H1 (cell line): ENCODE measurements at regions not wholly inside any gene's neighbourhood (a gene's known extent, or its start where the extent isn't known, plus 50 kb on each side); places are given as distances from the start of the nearest gene placed in this dataset.

Source experiments
- CTCF ChIA-PET: fragments of 300-600 bp; sonication (Branson Sonifier 250); formaldehyde crosslinking; loops from one replicate; lab custom pipeline; 2021; ENCODE audit not compliant: partially characterized antibody; lab: Charles Lee
- POLR2A ChIA-PET: fragments of 300-600 bp; sonication (Branson Sonifier 250); formaldehyde crosslinking; loops from one replicate; lab custom pipeline; 2021; ENCODE audit warnings: inconsistent platforms; ENCODE audit not compliant: partially characterized antibody; lab: Charles Lee
- DNase-seq, 2 experiments: peaks; one replicate each; pipeline versions ENCODE4 v3.0.0 to v3.0.0-alpha.2; 2010 to 2022; ENCODE audit warnings: low spot score in 2 of 2, low read depth in 1 of 2, mixed read lengths in 1 of 2
- FAIRE-seq: peaks from 2 replicates; lab custom pipeline; 2011; peaks lifted over from hg19 to GRCh38; lab: Jason Lieb, UNC
- H2AFZ ChIP-seq: 2 replicates; pipeline ENCODE4 v1.8.1; 2012; ENCODE audit warnings: low read length, inconsistent platforms
- H2AK5ac ChIP-seq: 2 replicates; pipeline ENCODE4 v1.6.1; 2013; ENCODE audit warnings: low read depth, low read length
- H2BK120ac ChIP-seq: replicated peaks from 2 replicates; pipeline ENCODE3; 2013; ENCODE audit warnings: low read depth, low read length, inconsistent platforms
- H2BK12ac ChIP-seq: 2 replicates; pipeline ENCODE4 v1.6.1; 2013; ENCODE audit warnings: low read depth, low read length
- H2BK15ac ChIP-seq: 2 replicates; pipeline ENCODE4 v1.6.1; 2013; ENCODE audit warnings: low read length
- H2BK20ac ChIP-seq: 2 replicates; pipeline ENCODE4 v1.6.1; 2013; ENCODE audit warnings: low read length
- H2BK5ac ChIP-seq: 2 replicates; pipeline ENCODE4 v1.6.1; 2013; ENCODE audit warnings: low read depth, low read length
- H3K14ac ChIP-seq: 2 replicates; pipeline ENCODE4 v1.6.1; 2013; ENCODE audit warnings: inconsistent platforms; ENCODE audit not compliant: insufficient read length
- H3K18ac ChIP-seq: 2 replicates; pipeline ENCODE4 v1.6.1; 2013; ENCODE audit warnings: low read length; ENCODE audit errors: extremely low read depth
- H3K23ac ChIP-seq: 2 replicates; pipeline ENCODE4 v1.6.1; 2013; ENCODE audit warnings: inconsistent platforms; ENCODE audit not compliant: insufficient read length
- H3K23me2 ChIP-seq: 2 replicates; pipeline ENCODE4 v1.6.1; 2013; ENCODE audit warnings: low read depth, low read length
- H3K27ac ChIP-seq: 2 replicates; pipeline ENCODE4 v1.6.1; 2011; ENCODE audit warnings: low read depth, low read length, inconsistent platforms
- H3K27me3 ChIP-seq, 4 experiments: replicated peaks in 1 of 4; 1 replicate in 1 of 4; 2 replicates in 3 of 4; pipeline versions ENCODE4 v1.6.1 to v1.8.1; 2011 to 2013; ENCODE audit warnings: low read length in 3 of 4, mild to moderate bottlenecking in 3 of 4, inconsistent platforms in 2 of 4, mixed read lengths in 2 of 4, moderate library complexity in 1 of 4; ENCODE audit not compliant: control insufficient read depth in 3 of 4, insufficient read depth in 3 of 4; ENCODE audit errors: extremely low read depth in 1 of 4
- H3K36me3 ChIP-seq, 4 experiments: 2 replicates each; pipeline versions ENCODE4 v1.6.1 to v1.8.1; 2011 to 2013; ENCODE audit warnings: mild to moderate bottlenecking in 4 of 4, low read length in 3 of 4, moderate library complexity in 2 of 4, control low read depth in 1 of 4, inconsistent platforms in 1 of 4; ENCODE audit not compliant: insufficient read depth in 4 of 4, control insufficient read depth in 2 of 4
- H3K4ac ChIP-seq: replicated peaks from 2 replicates; pipeline ENCODE3; 2013; ENCODE audit warnings: low read length, low read depth, mixed read lengths, inconsistent platforms; ENCODE audit not compliant: insufficient read length
- H3K4me1 ChIP-seq, 4 experiments: replicated peaks in 1 of 4; 1 replicate in 1 of 4; 2 replicates in 3 of 4; pipeline versions ENCODE4 v1.6.1 to v1.8.1; 2011 to 2013; ENCODE audit warnings: low read length in 3 of 4, inconsistent platforms in 2 of 4, mixed read lengths in 1 of 4; ENCODE audit not compliant: insufficient read depth in 4 of 4, control insufficient read depth in 3 of 4
- H3K4me2 ChIP-seq, 2 experiments: 2 replicates each; pipeline versions ENCODE4 v1.6.1 to v1.8.1; 2011 to 2013; ENCODE audit warnings: low read depth in 2 of 2, low read length in 2 of 2, control low read depth in 1 of 2, inconsistent platforms in 1 of 2, mild to moderate bottlenecking in 1 of 2; ENCODE audit not compliant: insufficient read depth in 1 of 2
- H3K4me3 ChIP-seq, 4 experiments: fragments of 200-600, 300-600 bp in 1 of 4; sonication (generic), shearing (Covaris generic), sonication (Bioruptor Twin) in 1 of 4; 2 replicates each; pipeline versions ENCODE4 v1.5.1 to v1.8.1; 2011 to 2016; ENCODE audit warnings: low read length in 4 of 4, low read depth in 3 of 4, control low read depth in 2 of 4, inconsistent platforms in 2 of 4, mild to moderate bottlenecking in 2 of 4, mixed read lengths in 1 of 4, moderate library complexity in 1 of 4; ENCODE audit not compliant: insufficient read depth in 2 of 4; ENCODE audit errors: extremely low read depth in 1 of 4
- H3K56ac ChIP-seq: replicated peaks from 2 replicates; pipeline ENCODE3; 2013; ENCODE audit warnings: low read depth, mild to moderate bottlenecking, mixed read lengths, low read length, inconsistent platforms; ENCODE audit not compliant: insufficient read length
- H3K79me1 ChIP-seq: 2 replicates; pipeline ENCODE4 v1.6.1; 2013; ENCODE audit warnings: low read depth, low read length, control low read depth
- H3K79me2 ChIP-seq, 2 experiments: 2 replicates each; pipeline versions ENCODE4 v1.6.1 to v1.8.1; 2012 to 2013; ENCODE audit warnings: low read length in 2 of 2, mild to moderate bottlenecking in 2 of 2, inconsistent platforms in 1 of 2; ENCODE audit not compliant: insufficient read depth in 2 of 2, control insufficient read depth in 1 of 2
- H3K9ac ChIP-seq, 4 experiments: replicated peaks in 1 of 4; 1 replicate in 1 of 4; 2 replicates in 3 of 4; pipeline versions ENCODE4 v1.6.1 to v1.8.1; 2011 to 2013; ENCODE audit warnings: low read depth in 3 of 4, low read length in 3 of 4, control low read depth in 2 of 4, mild to moderate bottlenecking in 2 of 4, moderate library complexity in 2 of 4, inconsistent platforms in 1 of 4; ENCODE audit errors: extremely low read depth in 1 of 4
- H3K9me3 ChIP-seq, 2 experiments: 2 replicates each; pipeline versions ENCODE4 v1.6.1 to v1.8.1; 2012 to 2013; ENCODE audit warnings: mild to moderate bottlenecking in 2 of 2, moderate library complexity in 2 of 2, control low read depth in 1 of 2, inconsistent platforms in 1 of 2, low read depth in 1 of 2, low read length in 1 of 2, mixed read lengths in 1 of 2; ENCODE audit not compliant: insufficient read depth in 2 of 2
- H4K20me1 ChIP-seq, 2 experiments: replicated peaks in 1 of 2; 2 replicates each; pipeline versions ENCODE3 to v1.8.1; 2011 to 2013; ENCODE audit warnings: inconsistent platforms in 2 of 2, low read length in 2 of 2, mild to moderate bottlenecking in 1 of 2; ENCODE audit not compliant: insufficient read depth in 2 of 2, control insufficient read depth in 1 of 2
- H4K5ac ChIP-seq: 2 replicates; pipeline ENCODE4 v1.6.1; 2013; ENCODE audit warnings: low read length, low read depth, mixed read lengths, inconsistent platforms; ENCODE audit not compliant: insufficient read length
- H4K8ac ChIP-seq: 2 replicates; pipeline ENCODE4 v1.8.0; 2013; ENCODE audit warnings: mild to moderate bottlenecking, moderate library complexity, low read length, inconsistent platforms; ENCODE audit not compliant: insufficient read depth; ENCODE audit errors: extremely low read depth
- H4K91ac ChIP-seq: replicated peaks from 2 replicates; pipeline ENCODE3; 2013; ENCODE audit warnings: low read length, mixed read lengths, inconsistent platforms; ENCODE audit not compliant: insufficient read length
- CBX8 ChIP-seq: fragments of 300-800, 300-1000 bp; sonication (generic); IDR thresholded peaks from 2 replicates; pipeline ENCODE4 v1.7.1; 2016; ENCODE audit warnings: low read depth, low read length, borderline replicate concordance
- FOSL1 ChIP-seq: IDR thresholded peaks from 2 replicates; pipeline ENCODE4 v1.6.1; 2011; ENCODE audit warnings: mild to moderate bottlenecking, low read depth, low read length, moderate library complexity; ENCODE audit not compliant: insufficient read depth
- MAFK ChIP-seq: IDR thresholded peaks from 2 replicates; pipeline ENCODE4 v1.6.1; 2012; ENCODE audit warnings: low read depth, mild to moderate bottlenecking, improper control_type of control experiment, low read length
- NRF1 ChIP-seq: IDR thresholded peaks from 2 replicates; pipeline ENCODE4 v1.6.1; 2011; ENCODE audit warnings: mild to moderate bottlenecking, low read depth, low read length, improper control_type of control experiment
- SAP30 ChIP-seq: fragments of 300-600 bp; sonication (generic); IDR thresholded peaks from 2 replicates; pipeline ENCODE4 v1.7.1; 2012; ENCODE audit warnings: low read length, moderate library complexity, mild to moderate bottlenecking, inconsistent platforms; ENCODE audit not compliant: insufficient read depth, insufficient replicate concordance
- TCF12 ChIP-seq: IDR thresholded peaks from 2 replicates; pipeline ENCODE4 v1.6.1; 2011; ENCODE audit warnings: low read depth, mild to moderate bottlenecking, low read length
- WGBS, 2 experiments: shearing (Covaris generic) in 1 of 2; methylation state at CpG; one replicate each; pipeline versions ENCODE4 v1.1.6 to v1.1.7; 2013 to 2015; ENCODE audit warnings: low lambda C conversion rate in 2 of 2, mixed read lengths in 2 of 2, inconsistent platforms in 1 of 2, low coverage in 1 of 2, missing lambda C conversion rate in 1 of 2; ENCODE audit not compliant: insufficient replicate concordance in 2 of 2, insufficient coverage in 1 of 2, insufficient read length in 1 of 2; ENCODE audit errors: extremely low coverage in 1 of 2, missing lambda C conversion rate in 1 of 2; 5-methylcytosine and 5-hydroxymethylcytosine counted together
- TF ChIP-seq, protein P1 (sequence below): IDR thresholded peaks from 2 replicates; pipeline ENCODE4 v1.6.1; 2011; ENCODE audit warnings: low read length, improper control_type of control experiment

DNA sequence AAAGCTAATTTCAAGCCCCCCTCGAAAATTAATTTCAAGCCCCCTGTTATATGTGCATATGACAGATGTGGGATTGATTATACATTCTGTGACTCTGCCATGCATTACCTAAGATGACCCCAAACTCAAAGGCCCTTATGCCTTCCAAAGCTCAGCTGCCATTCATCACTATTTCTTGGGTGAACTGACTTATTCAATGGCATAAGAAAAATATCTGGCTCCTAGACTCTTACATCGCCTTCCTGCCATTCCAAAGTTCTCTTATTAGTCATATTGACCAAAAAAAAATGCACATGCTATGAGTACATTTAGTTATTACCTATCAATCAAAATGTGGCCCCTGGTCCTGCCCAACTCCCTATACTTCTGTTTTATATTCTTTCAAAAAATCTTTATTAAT is 291.8 kb upstream of the CHAC2 start:
- H3K27ac ChIP-seq = no peak overlapping the region
- H3K56ac ChIP-seq = no peak overlapping the region
- no peaks in the 10 kb centered on the region for H3K36me3 ChIP-seq
- H2BK15ac ChIP-seq = no peak overlapping the region
- no peaks in the 10 kb centered on the region for H3K9me3 ChIP-seq
- no peak for DNase-seq
- H2BK120ac ChIP-seq = no peak overlapping the region
- no peak overlapping the region for H2AK5ac ChIP-seq
- no peaks in the 10 kb centered on the region for H3K4me1 ChIP-seq
- POLR2A ChIA-PET = no interaction called here
- no peak overlapping the region for H4K5ac ChIP-seq
- no peak overlapping the region for H3K23ac ChIP-seq
- TF ChIP-seq TCF12 (no peak), SAP30 (no peak), CBX8 (no peak), FOSL1 (no peak), MAFK (no peak), NRF1 (no peak)
- TF ChIP-seq, protein P1, sequence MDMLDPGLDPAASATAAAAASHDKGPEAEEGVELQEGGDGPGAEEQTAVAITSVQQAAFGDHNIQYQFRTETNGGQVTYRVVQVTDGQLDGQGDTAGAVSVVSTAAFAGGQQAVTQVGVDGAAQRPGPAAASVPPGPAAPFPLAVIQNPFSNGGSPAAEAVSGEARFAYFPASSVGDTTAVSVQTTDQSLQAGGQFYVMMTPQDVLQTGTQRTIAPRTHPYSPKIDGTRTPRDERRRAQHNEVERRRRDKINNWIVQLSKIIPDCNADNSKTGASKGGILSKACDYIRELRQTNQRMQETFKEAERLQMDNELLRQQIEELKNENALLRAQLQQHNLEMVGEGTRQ = no peak
- TF ChIP-seq, all 59 proteins: peak for 0
- Histone ChIP-seq H3K14ac (no peak overlapping the region), H3K9ac (no peak overlapping the region), H3K27me3 (no peaks in the 10 kb centered on the region), H4K20me1 (no peaks in the 10 kb centered on the region), H3K79me1 (no peaks in the 10 kb centered on the region), H3K4ac (no peak overlapping the region), H4K91ac (no peak overlapping the region), H2BK12ac (no peak overlapping the region), H3K23me2 (no peaks in the 10 kb centered on the region), H2AFZ (no peak overlapping the region), H3K18ac (no peak overlapping the region), H2BK20ac (no peak overlapping the region), H3K4me2 (no peak overlapping the region), H3K4me3 (no peak overlapping the region), H2BK5ac (no peak overlapping the region), H4K8ac (no peak overlapping the region), H3K79me2 (no peaks in the 10 kb centered on the region)
- CTCF ChIA-PET = interaction anchor here (1.0 to 1.8 kb wide), 2 partner anchors 227 to 248 kb away, joined by 3 read pairs; no protein-coding TSS in a partner anchor
- no peak for FAIRE-seq
- 89% methylated on average over 2 of the region's 2 CpGs; no CpG with 5 or more reads in 1 of the 2 experiments for WGBS, 2 experiments
